GM23338 (cell line): ENCODE measurements at regions not wholly inside any gene's neighbourhood (a gene's known extent, or its start where the extent isn't known, plus 50 kb on each side); places are given as distances from the start of the nearest gene placed in this dataset.

Experiments used
- ATAC-seq: fragments of 200-7000 bp; cut with Tn5 transposase; 3 replicates; pipeline ENCODE4 v1.9.1; 2020
- DNase-seq: peaks from one replicate; pipeline ENCODE4 v3.0.0-alpha.2; 2015; ENCODE audit warnings: low spot score
- H2AFZ ChIP-seq: fragments of 200-600 bp; sonication (generic); 2 replicates; pipeline ENCODE4 v1.8.0; 2016; ENCODE audit warnings: antibody characterized with exemption, mild to moderate bottlenecking, moderate library complexity
- H3F3A ChIP-seq: fragments of 200-600 bp; sonication (generic); replicated peaks from 2 replicates; pipeline ENCODE4 v1.8.0; 2017; ENCODE audit warnings: antibody characterized with exemption, mixed run types, low read depth
- H3K27ac ChIP-seq: fragments of 200-600 bp; sonication (generic); 2 replicates; pipeline ENCODE4 v1.6.1; 2016; ENCODE audit warnings: low read depth
- H3K27me3 ChIP-seq: fragments of 200-600 bp; sonication (generic); 2 replicates; pipeline ENCODE4 v1.8.0; 2016; ENCODE audit warnings: mild to moderate bottlenecking, mixed run types, moderate library complexity; ENCODE audit not compliant: insufficient read depth
- H3K36me3 ChIP-seq: fragments of 200-600 bp; sonication (generic); 2 replicates; pipeline ENCODE4 v1.8.0; 2016; ENCODE audit warnings: mild to moderate bottlenecking; ENCODE audit not compliant: insufficient read depth
- H3K4me1 ChIP-seq: fragments of 200-600 bp; sonication (generic); 2 replicates; pipeline ENCODE4 v1.8.0; 2016; ENCODE audit warnings: mild to moderate bottlenecking, moderate library complexity; ENCODE audit not compliant: insufficient read depth
- H3K4me2 ChIP-seq: fragments of 200-600 bp; sonication (generic); 2 replicates; pipeline ENCODE4 v1.7.1; 2017; ENCODE audit warnings: mixed run types
- H3K4me3 ChIP-seq: fragments of 200-600 bp; sonication (generic); 2 replicates; pipeline ENCODE4 v1.6.1; 2016; ENCODE audit warnings: mixed run types
- H3K79me2 ChIP-seq: fragments of 200-600 bp; sonication (generic); replicated peaks from 2 replicates; pipeline ENCODE4 v1.8.0; 2017; ENCODE audit warnings: mild to moderate bottlenecking; ENCODE audit not compliant: insufficient read depth
- H3K9me2 ChIP-seq: fragments of 200-600 bp; sonication (generic); 2 replicates; pipeline ENCODE4 v1.8.0; 2017; ENCODE audit not compliant: insufficient read depth
- H4K20me1 ChIP-seq: fragments of 200-600 bp; sonication (generic); replicated peaks from 2 replicates; pipeline ENCODE4 v1.8.0; 2017; ENCODE audit warnings: mild to moderate bottlenecking; ENCODE audit not compliant: insufficient read depth
- H3K27ac Mint-ChIP-seq: 2 replicates; pipeline ENCODE4 v1.8.0; 2020; ENCODE audit warnings: inconsistent platforms, mild to moderate bottlenecking, moderate library complexity, mixed read lengths
- H3K27me3 Mint-ChIP-seq: 3 replicates; pipeline ENCODE4 v1.8.0; 2022; ENCODE audit warnings: low read depth, mild to moderate bottlenecking, moderate library complexity, mixed read lengths, inconsistent platforms; ENCODE audit not compliant: insufficient read depth, poor library complexity
- H3K36me3 Mint-ChIP-seq: 3 replicates; pipeline ENCODE4 v1.8.0; 2021; ENCODE audit warnings: low read depth, mild to moderate bottlenecking, inconsistent platforms, moderate library complexity, mixed read lengths
- H3K4me1 Mint-ChIP-seq: 3 replicates; pipeline ENCODE4 v1.8.0; 2020; ENCODE audit warnings: mild to moderate bottlenecking, inconsistent platforms, mixed read lengths
- H3K4me3 Mint-ChIP-seq: 3 replicates; pipeline ENCODE4 v1.8.0; 2021; ENCODE audit warnings: moderate library complexity, mild to moderate bottlenecking, inconsistent platforms, mixed read lengths
- H3K9me3 Mint-ChIP-seq: 3 replicates; pipeline ENCODE4 v1.8.0; 2020; ENCODE audit warnings: moderate library complexity, mild to moderate bottlenecking, inconsistent platforms, mixed read lengths
- EZH2 ChIP-seq: fragments of 200-600 bp; sonication (generic); IDR thresholded peaks from one replicate; pipeline ENCODE4 v1.8.0; 2017; ENCODE audit warnings: antibody characterized with exemption, mild to moderate bottlenecking, low read depth; ENCODE audit not compliant: unreplicated experiment
- EZH2phosphoT487 ChIP-seq: fragments of 200-600 bp; sonication (generic); IDR thresholded peaks from one replicate; pipeline ENCODE4 v1.8.1; 2018; ENCODE audit warnings: antibody characterized with exemption; ENCODE audit not compliant: unreplicated experiment
- NANOG ChIP-seq: IDR thresholded peaks from 2 replicates; pipeline ENCODE4 v1.6.1; 2016; ENCODE audit warnings: antibody characterized with exemption, borderline replicate concordance
- POLR2AphosphoS5 ChIP-seq: IDR thresholded peaks from 2 replicates; pipeline ENCODE4 v1.6.1; 2016; ENCODE audit warnings: antibody characterized with exemption, low read depth
- STAT1 ChIP-seq: IDR thresholded peaks from one replicate; pipeline ENCODE4 v1.6.1; 2016; ENCODE audit warnings: antibody characterized with exemption; ENCODE audit not compliant: unreplicated experiment
- ZNF331 ChIP-seq: fragments of 250-450 bp; sonication (Bioruptor Pico); IDR thresholded peaks from 2 replicates; pipeline ENCODE4 v1.5.0; 2020; ENCODE audit warnings: low read depth, mild to moderate bottlenecking, moderate library complexity
- TF ChIP-seq, protein P1 (sequence below): IDR thresholded peaks from 2 replicates; pipeline ENCODE4 v1.6.1; 2016; ENCODE audit warnings: antibody characterized with exemption
- TF ChIP-seq, protein P2 (sequence below), 2 experiments: fragments of 200-600 bp in 1 of 2; sonication (generic) in 1 of 2; conservative IDR thresholded peaks; 2 replicates each; pipeline versions ENCODE4 v1.5.1 to v1.6.1; 2016 to 2017; ENCODE audit warnings: antibody characterized with exemption in 2 of 2, low read depth in 2 of 2, mild to moderate bottlenecking in 2 of 2, moderate library complexity in 1 of 2
- TF ChIP-seq, protein P3 (sequence below): IDR thresholded peaks from one replicate; pipeline ENCODE4 v1.6.1; 2018; ENCODE audit warnings: antibody characterized with exemption; ENCODE audit not compliant: unreplicated experiment
- TF ChIP-seq, protein P4 (sequence below): fragments of 250-450 bp; sonication (Bioruptor Pico); IDR thresholded peaks from 2 replicates; pipeline ENCODE4 v1.5.0; 2020; ENCODE audit warnings: mild to moderate bottlenecking, moderate library complexity

DNA sequence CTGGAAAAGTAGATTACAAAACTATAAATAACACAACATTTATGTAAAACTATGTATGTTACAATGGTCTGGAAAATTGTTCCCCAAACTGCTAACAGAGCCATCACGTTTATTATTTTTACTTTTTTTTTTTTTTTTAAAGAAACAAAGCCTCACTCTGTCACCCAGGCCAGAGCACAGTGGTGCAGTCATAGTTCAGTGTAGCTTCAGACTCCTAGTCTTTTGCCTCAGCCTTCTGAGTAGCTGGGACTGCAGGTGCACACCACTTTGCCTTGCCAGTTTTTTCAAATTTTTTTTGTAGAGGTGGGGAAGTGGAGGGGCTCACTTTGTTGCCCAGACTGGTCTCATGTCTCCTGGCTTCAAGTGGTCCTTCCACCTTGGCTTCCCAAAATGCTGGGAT lies 180.1 kb upstream of the SPRY1 start (continued):
- TF ChIP-seq, protein P1, sequence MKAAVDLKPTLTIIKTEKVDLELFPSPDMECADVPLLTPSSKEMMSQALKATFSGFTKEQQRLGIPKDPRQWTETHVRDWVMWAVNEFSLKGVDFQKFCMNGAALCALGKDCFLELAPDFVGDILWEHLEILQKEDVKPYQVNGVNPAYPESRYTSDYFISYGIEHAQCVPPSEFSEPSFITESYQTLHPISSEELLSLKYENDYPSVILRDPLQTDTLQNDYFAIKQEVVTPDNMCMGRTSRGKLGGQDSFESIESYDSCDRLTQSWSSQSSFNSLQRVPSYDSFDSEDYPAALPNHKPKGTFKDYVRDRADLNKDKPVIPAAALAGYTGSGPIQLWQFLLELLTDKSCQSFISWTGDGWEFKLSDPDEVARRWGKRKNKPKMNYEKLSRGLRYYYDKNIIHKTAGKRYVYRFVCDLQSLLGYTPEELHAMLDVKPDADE, result no peak
- no peak for TF ChIP-seq ZNF331
- no peak for TF ChIP-seq EZH2
- no peak for TF ChIP-seq NANOG
- no peak for TF ChIP-seq EZH2phosphoT487
- TF ChIP-seq, protein P2, sequence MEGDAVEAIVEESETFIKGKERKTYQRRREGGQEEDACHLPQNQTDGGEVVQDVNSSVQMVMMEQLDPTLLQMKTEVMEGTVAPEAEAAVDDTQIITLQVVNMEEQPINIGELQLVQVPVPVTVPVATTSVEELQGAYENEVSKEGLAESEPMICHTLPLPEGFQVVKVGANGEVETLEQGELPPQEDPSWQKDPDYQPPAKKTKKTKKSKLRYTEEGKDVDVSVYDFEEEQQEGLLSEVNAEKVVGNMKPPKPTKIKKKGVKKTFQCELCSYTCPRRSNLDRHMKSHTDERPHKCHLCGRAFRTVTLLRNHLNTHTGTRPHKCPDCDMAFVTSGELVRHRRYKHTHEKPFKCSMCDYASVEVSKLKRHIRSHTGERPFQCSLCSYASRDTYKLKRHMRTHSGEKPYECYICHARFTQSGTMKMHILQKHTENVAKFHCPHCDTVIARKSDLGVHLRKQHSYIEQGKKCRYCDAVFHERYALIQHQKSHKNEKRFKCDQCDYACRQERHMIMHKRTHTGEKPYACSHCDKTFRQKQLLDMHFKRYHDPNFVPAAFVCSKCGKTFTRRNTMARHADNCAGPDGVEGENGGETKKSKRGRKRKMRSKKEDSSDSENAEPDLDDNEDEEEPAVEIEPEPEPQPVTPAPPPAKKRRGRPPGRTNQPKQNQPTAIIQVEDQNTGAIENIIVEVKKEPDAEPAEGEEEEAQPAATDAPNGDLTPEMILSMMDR (conservative IDR thresholded peaks at IDR 0.05; ENCODE audit: low read depth in 2 of 2), result no peak
- TF ChIP-seq STAT1, result no peak

DNA sequence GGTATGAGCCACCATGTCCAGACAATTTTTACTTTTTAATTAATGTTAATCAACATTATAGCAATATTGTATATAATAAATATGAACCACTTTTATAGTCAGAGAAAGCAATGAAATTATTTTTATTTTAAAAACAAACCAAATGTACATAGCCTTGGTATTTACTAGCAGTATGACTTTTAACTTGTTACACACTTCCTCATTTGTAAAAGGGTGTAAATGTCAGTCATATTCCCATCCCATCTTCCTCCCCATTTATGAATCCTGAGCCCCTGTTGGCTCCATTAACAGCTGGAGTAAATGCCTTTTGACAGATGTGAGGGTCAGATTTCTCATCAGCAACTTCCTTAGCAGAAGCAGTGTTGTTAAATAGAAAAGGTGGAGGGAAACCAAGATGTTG lies 179.6 kb upstream of the SPRY1 start:
- H3K4me2 ChIP-seq, result no peak overlapping the region
- Mint-ChIP-seq H3K9me3 (no peaks in the 10 kb centered on the region), H3K4me3 (no peak overlapping the region), H3K27ac (no peak overlapping the region), H3K36me3 (no peaks in the 10 kb centered on the region), H3K4me1 (peaks cover 10% of the 10 kb centered on the region; the same call in 2 of the 3 replicates), H3K27me3 (no peaks in the 10 kb centered on the region)
- no peaks in the 10 kb centered on the region for H3K36me3 ChIP-seq
- H3F3A ChIP-seq, result no peaks in the 10 kb centered on the region
- H2AFZ ChIP-seq, result no peak overlapping the region
- no peaks in the 10 kb centered on the region for H3K79me2 ChIP-seq
- H3K4me3 ChIP-seq, result no peak overlapping the region
- no peaks in the 10 kb centered on the region for H3K9me2 ChIP-seq
- DNase-seq (no peak), ATAC-seq (no peak)
- TF ChIP-seq EZH2phosphoT487 (no peak), POLR2AphosphoS5 (no peak), ZNF331 (no peak)
- TF ChIP-seq, protein P3, sequence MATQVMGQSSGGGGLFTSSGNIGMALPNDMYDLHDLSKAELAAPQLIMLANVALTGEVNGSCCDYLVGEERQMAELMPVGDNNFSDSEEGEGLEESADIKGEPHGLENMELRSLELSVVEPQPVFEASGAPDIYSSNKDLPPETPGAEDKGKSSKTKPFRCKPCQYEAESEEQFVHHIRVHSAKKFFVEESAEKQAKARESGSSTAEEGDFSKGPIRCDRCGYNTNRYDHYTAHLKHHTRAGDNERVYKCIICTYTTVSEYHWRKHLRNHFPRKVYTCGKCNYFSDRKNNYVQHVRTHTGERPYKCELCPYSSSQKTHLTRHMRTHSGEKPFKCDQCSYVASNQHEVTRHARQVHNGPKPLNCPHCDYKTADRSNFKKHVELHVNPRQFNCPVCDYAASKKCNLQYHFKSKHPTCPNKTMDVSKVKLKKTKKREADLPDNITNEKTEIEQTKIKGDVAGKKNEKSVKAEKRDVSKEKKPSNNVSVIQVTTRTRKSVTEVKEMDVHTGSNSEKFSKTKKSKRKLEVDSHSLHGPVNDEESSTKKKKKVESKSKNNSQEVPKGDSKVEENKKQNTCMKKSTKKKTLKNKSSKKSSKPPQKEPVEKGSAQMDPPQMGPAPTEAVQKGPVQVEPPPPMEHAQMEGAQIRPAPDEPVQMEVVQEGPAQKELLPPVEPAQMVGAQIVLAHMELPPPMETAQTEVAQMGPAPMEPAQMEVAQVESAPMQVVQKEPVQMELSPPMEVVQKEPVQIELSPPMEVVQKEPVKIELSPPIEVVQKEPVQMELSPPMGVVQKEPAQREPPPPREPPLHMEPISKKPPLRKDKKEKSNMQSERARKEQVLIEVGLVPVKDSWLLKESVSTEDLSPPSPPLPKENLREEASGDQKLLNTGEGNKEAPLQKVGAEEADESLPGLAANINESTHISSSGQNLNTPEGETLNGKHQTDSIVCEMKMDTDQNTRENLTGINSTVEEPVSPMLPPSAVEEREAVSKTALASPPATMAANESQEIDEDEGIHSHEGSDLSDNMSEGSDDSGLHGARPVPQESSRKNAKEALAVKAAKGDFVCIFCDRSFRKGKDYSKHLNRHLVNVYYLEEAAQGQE, result no peak
- TF ChIP-seq, protein P4, sequence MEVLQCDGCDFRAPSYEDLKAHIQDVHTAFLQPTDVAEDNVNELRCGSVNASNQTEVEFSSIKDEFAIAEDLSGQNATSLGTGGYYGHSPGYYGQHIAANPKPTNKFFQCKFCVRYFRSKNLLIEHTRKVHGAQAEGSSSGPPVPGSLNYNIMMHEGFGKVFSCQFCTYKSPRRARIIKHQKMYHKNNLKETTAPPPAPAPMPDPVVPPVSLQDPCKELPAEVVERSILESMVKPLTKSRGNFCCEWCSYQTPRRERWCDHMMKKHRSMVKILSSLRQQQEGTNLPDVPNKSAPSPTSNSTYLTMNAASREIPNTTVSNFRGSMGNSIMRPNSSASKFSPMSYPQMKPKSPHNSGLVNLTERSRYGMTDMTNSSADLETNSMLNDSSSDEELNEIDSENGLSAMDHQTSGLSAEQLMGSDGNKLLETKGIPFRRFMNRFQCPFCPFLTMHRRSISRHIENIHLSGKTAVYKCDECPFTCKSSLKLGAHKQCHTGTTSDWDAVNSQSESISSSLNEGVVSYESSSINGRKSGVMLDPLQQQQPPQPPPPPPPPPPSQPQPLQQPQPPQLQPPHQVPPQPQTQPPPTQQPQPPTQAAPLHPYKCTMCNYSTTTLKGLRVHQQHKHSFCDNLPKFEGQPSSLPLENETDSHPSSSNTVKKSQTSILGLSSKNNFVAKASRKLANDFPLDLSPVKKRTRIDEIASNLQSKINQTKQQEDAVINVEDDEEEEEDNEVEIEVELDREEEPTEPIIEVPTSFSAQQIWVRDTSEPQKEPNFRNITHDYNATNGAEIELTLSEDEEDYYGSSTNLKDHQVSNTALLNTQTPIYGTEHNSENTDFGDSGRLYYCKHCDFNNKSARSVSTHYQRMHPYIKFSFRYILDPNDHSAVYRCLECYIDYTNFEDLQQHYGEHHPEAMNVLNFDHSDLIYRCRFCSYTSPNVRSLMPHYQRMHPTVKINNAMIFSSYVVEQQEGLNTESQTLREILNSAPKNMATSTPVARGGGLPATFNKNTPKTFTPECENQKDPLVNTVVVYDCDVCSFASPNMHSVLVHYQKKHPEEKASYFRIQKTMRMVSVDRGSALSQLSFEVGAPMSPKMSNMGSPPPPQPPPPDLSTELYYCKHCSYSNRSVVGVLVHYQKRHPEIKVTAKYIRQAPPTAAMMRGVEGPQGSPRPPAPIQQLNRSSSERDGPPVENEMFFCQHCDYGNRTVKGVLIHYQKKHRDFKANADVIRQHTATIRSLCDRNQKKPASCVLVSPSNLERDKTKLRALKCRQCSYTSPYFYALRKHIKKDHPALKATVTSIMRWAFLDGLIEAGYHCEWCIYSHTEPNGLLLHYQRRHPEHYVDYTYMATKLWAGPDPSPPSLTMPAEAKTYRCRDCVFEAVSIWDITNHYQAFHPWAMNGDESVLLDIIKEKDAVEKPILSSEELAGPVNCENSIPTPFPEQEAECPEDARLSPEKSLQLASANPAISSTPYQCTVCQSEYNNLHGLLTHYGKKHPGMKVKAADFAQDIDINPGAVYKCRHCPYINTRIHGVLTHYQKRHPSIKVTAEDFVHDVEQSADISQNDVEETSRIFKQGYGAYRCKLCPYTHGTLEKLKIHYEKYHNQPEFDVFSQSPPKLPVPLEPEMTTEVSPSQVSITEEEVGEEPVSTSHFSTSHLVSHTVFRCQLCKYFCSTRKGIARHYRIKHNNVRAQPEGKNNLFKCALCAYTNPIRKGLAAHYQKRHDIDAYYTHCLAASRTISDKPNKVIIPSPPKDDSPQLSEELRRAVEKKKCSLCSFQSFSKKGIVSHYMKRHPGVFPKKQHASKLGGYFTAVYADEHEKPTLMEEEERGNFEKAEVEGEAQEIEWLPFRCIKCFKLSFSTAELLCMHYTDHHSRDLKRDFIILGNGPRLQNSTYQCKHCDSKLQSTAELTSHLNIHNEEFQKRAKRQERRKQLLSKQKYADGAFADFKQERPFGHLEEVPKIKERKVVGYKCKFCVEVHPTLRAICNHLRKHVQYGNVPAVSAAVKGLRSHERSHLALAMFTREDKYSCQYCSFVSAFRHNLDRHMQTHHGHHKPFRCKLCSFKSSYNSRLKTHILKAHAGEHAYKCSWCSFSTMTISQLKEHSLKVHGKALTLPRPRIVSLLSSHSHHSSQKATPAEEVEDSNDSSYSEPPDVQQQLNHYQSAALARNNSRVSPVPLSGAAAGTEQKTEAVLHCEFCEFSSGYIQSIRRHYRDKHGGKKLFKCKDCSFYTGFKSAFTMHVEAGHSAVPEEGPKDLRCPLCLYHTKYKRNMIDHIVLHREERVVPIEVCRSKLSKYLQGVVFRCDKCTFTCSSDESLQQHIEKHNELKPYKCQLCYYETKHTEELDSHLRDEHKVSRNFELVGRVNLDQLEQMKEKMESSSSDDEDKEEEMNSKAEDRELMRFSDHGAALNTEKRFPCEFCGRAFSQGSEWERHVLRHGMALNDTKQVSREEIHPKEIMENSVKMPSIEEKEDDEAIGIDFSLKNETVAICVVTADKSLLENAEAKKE (CRISPR knock-in tag), result no peak
- H3K27ac ChIP-seq, result no peak overlapping the region
- no peaks in the 10 kb centered on the region for H3K4me1 ChIP-seq
- no peaks in the 10 kb centered on the region for H3K27me3 ChIP-seq
- no peaks in the 10 kb centered on the region for H4K20me1 ChIP-seq
